GM12874 (cell line): ENCODE measurements at regions not wholly inside any gene's neighbourhood (a gene's known extent, or its start where the extent isn't known, plus 50 kb on each side); places are given as distances from the start of the nearest gene placed in this dataset.
A peak's percentile ranks its signal among the peaks of the same experiment; 100 is the strongest.

Source experiments
- CTCF ChIP-seq: IDR thresholded peaks from 2 replicates; pipeline ENCODE4 v1.5.1; 2011; ENCODE audit warnings: low read depth, mild to moderate bottlenecking, control low read depth, low read length, moderate library complexity; ENCODE audit not compliant: insufficient read depth

- no peak for TF ChIP-seq CTCF
These were observed 161.7 kb upstream of the RAP2B start for GRCh38 chr3:153000325-153000724.

- no peak for TF ChIP-seq CTCF
These were observed 160.6 kb upstream of the RAP2B start for GRCh38 chr3:153001210-153002078.

- no peak for TF ChIP-seq CTCF
These were observed 158.6 kb upstream of the RAP2B start for GRCh38 chr3:153003441-153003840.

GRCh38 chr3:153003862-153004261 is 158.2 kb upstream of the RAP2B start:
- no peak for TF ChIP-seq CTCF

GRCh38 chr3:153008226-153008625 is 153.8 kb upstream of the RAP2B start:
- no peak for TF ChIP-seq CTCF

- no peak for TF ChIP-seq CTCF
These were observed 138.1 kb upstream of the RAP2B start for GRCh38 chr3:153023896-153024295.

- TF ChIP-seq CTCF: peak; percentile 23; the same call in 1 of the 2 replicates
These were observed 136.0 kb upstream of the RAP2B start for GRCh38 chr3:153026026-153026425.

GRCh38 chr3:153028381-153028780 is 133.6 kb upstream of the RAP2B start:
- TF ChIP-seq CTCF: no peak
